ENCODE measurements at regions not wholly inside any gene's neighbourhood (a gene's known extent, or its start where the extent isn't known, plus 50 kb on each side); places are given as distances from the start of the nearest gene placed in this dataset.
A peak's percentile ranks its signal among the peaks of the same experiment; 100 is the strongest.
"Not testable (repeated sequence)": the region's sequence is repeated elsewhere in the genome, so short reads cannot be mapped to it uniquely, and the experiment has no call there.

DNA sequence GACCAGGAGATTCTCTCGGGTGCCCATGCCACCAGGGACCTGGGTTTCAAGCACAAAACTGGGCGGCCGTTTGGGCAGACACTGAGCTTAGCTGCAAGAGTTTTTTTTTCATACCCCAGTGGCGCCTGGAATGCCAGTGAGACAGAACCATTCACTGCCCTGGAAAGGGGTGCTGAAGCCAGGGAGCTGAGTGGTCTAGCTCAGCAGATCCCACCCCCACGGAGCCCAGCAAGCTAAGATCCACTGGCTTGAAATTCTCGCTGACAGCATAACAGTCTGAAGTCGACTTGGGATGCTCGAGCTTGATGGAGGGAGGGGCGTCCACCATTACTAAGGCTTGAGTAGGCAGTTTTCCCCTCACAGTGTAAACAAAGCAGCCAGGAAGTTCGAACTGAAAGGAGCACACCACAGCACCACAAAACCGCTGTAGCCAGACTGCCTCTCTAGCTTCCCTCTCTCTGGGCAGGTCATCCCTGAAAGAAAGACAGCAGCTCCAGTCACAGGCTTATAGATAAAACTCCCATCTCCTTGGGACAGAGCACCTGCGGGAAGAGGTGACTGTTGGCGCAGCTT lies 157.7 kb downstream of the GIPC2 start:
- not testable (repeated sequence) for DNase-seq (ENCODE audit: low read depth in 2 of 2)

DNA sequence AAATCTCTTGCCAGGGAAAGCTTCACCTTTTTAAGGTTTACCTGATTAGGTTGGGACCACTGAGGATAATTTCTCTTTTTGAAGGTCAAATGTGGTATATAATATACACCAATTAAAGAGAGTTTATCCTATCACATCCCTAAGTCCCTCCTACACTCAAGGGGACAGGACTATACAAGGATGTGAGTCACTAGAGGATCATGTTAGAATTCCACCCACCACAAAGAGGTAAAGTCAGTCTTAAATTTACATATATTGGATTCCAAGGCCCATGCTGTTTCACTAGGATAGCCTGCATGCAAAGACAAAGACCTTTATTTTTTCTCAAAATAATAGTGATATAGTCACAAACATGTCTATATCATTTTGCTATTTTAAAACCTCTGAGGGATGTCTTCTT lies 164.4 kb downstream of the GIPC2 start:
- DNase-seq (ENCODE audit: low read depth in 2 of 2), result no peak

DNA sequence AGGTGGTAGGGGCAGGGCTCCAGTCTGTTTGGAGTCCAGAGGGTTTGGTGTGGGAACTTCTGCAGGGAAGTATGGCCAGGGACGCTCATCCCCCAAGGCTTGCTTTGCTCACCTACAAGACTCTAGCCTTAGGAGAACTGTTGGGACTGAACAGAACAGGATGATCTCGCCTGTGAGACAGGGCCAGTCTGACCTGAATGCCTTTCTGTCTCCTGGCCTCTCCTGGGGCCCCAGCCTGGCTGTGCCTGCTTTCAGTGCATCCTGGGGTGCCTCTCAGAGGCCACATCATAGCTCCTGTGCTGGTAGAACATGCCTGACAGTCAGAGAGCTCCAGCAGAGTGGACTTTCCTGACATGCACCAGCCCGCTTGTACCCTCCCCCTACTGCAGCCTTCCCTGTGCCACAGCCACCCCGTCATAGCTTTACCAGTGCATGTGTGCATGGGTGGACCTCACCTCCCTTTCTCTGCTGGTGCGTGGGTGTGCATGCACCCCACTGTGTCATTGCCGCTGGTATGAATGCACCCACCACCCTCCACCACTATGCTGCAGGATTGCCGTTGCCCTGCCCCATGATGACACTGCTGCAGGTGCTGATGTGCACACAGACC lies 165.8 kb downstream of the GIPC2 start:
- no peak for DNase-seq (ENCODE audit: low read depth in 2 of 2)

DNA sequence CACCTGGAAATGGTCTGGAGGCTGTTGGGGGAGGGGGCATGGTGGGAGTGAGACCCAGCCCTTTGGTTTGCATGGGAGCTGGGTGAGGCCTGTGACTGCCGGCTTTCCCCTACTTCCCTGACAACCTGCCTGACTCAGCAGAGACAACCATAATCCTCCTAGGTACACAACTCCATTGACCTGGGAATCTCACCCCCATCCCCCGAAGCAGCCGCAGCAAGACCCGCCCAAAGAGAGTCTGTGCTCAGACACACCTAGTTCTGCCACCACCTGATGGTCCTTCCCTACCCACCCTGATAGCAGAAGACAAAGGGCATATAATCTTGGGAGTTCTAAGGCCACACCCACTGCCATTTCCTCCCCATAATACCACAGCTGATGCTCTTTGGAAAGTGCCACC lies 168.6 kb downstream of the GIPC2 start:
- no peak for DNase-seq (ENCODE audit: low read depth in 2 of 2)

DNA sequence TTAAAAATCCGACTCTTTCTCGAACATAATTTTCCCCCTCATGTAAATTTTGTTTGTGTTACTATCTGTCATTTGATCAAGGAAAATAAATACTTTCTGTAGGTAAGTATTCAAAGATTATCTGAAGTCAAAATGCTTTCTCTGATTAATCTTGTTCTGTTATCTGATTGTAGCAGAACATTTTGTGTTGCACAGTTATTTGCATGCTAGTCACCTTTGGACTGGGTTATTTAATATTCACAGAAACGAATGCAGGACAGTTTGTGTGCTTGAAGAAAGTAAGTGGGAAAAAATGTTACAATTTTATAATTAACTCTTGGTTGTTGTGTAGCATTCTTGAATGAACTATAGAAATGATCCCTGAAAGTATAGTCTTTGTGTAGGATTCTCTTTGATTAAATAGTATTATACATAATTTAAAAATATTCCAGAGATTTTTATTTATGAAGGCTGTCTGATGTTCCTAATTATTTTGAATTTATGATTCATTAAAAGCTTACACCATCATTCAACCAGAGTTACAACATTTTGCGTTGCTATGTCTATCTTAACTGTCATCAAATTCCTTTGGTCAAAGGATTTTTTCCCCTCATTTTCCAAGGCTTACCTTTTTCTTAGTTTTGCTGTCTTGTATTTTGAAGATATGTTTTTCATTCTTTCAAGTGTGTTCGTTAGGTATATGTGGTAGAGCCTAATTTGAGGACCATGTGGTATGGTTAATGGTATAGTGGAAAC lies 176.6 kb downstream of the GIPC2 start:
- no peak for DNase-seq (ENCODE audit: low read depth in 2 of 2)

DNA sequence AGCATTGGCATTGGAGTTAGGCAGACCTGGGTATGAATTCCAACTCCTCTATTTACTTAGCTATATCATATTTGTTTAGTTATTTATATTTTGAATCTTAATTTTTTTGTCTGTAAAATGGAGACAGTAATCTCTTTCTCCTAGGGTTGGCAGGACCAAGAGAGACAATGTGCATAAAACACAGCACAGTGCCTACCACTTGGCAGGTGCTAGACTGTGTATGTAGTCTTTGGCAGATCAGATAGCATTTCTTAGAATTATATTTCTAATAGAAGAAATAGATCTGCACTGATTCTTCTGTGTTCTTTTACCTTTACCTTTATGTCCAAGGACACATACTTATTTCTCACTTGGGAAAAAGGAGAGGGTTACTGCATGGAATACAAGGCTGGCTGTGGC lies 177.2 kb downstream of the GIPC2 start:
- DNase-seq (ENCODE audit: low read depth in 2 of 2), result no peak

DNA sequence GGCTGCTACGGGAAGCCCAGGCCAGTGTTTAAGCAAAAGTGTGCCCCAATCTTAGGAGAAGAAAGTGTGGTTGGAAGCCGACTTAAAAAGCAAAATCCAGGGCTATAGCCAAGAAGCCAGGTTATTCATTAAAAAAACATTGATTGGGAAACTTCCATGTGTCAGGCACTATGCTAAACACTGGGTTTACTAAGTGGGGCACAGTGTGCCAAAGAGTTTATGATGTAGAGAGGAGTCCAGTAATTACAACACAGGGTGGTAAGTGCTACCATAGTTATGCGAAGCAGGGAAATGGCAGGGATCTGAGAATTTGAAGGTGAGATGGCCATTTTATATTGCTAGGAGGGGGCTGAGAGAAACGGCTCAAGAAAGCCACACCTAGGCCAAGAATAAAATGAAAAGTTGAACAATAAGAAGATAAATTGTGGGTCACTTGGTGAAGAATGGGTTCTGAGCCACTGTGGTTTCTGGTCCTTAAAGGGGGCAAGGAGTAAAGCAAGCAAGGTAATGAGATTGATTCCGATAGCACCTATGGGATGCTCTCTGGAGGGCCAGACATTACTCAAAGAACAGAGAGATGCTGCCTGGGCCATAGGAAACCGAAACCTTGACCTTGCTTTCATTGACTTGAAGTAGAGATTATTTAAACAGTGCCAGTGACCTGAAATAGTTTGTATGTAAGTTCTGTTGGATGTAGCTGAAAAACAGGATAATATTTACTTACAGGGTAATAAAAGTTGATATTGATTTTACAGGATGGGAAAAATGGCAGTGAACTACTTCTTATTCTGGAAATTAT lies 177.8 kb downstream of the GIPC2 start:
- no peak for DNase-seq (ENCODE audit: low read depth in 2 of 2)

DNA sequence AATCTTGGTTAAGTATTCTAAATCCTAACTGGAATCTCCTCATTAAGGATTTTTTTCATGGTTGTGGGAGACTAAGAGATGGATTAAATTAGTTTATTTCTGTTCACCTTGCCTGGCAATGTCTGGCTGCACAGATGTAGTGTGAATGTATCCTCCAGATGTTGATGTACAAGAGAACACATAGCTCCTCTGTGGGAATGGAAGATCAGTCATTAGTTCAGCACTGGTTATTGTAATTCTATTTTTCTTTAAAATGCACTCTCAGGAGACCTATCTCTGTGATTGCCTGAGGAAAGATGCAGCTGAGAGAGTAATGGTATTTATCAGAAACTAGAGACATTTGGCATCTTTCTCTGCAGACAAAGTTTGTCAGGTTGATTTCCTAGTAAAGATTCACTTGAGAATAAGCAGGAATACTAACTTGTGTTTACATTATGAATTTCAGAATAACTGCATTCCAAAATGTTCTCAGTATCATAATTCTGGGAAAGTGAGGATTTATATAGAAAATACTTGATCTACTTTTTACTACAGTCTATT lies 178.6 kb downstream of the GIPC2 start:
- no peak for DNase-seq (ENCODE audit: low read depth in 2 of 2)

DNA sequence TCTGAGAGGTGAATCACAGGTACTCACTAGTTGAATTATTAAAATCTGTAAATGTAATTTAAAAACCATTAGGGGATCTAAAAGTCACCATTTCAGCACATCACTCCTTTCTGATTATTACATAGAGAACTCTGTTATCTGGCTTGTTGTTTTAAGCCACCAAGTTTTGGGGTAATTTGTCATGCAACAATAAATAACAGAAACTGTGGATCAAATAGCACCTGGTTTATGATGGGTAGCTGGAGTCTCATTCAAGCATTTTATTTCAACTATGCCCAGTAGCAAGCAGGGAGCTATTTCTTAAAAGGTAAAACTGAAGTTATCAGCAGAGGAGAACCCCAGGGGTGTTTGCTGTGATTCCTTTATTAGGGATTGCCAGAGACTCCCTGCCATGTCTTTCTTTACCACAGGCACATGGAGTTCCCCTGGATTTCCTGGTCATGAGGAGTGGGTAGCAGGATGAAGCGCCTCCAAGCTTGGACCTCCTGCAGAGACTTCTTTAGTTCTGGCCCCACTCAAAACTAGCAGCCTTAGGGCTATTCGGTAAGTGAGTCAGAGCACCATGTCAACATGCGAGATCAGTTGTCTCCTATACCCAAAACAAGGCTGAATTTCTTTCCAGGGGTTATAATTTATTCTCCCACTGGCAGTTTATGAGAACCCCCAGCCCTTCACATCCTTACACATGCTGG lies 179.2 kb downstream of the GIPC2 start:
- no peak for DNase-seq (ENCODE audit: low read depth in 2 of 2)

DNA sequence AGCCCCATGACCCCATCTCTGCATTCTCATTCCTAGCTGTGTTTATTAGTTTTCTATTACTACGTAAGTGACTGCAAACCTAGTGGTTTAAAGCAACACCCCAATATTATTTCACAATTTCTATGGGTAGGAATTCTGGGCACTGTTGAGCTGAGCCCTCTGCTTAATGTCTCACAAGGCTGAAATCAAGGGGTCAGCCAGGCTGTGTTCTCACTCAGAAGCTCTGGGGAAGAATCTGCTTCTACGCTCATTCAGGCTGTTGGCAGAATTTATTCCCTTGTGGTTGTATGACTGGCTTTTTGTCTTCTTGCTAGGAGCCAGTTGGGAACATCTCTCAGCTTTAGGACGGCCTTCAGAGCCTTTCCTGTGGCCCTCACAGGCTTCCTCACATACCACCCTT lies 181.0 kb downstream of the GIPC2 start:
- DNase-seq (ENCODE audit: low read depth in 2 of 2), result no peak

DNA sequence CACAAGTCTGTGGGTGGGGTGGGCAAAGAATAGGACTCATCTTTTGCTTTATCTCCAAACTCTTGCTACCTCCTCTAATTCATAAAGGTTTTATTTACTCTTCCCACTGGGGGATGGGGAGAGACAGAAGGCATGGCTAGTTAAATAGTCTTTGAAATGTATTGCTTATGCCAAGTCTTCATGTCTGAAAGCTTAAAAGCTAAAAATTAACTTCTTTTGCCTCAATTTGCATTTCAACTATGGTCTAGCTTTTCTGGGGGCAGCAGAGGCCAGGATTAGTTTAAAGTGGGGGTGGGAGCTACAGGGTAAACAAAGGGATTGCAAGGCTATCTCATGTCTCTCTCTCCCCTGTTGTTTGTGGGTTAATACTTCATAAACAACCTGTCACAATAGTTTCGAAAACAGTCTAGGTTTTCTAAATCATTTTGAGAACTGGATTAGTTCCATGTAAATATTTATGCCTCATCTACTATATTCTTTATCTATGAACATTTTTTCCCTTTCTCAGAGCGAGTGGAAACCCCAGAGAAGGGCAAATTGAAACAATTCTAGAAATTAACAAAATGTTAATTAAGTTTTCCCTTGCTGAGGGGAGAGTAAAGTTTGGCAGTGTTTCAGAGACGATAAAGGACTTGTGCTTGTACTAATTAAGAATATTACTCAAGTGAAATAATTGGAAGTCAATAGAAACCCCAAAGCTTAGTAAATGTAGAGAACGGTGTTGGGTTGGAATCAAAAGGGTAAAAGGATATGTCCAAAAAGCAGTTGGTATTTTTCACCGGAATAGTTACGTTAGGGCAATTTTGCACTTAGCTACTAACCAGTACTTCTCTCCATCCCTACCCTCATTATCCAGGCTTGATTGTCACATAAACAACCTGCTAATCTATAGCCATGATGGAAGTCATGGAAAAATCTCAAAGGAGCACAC lies 182.2 kb downstream of the GIPC2 start:
- no peak for DNase-seq (ENCODE audit: low read depth in 2 of 2)

DNA sequence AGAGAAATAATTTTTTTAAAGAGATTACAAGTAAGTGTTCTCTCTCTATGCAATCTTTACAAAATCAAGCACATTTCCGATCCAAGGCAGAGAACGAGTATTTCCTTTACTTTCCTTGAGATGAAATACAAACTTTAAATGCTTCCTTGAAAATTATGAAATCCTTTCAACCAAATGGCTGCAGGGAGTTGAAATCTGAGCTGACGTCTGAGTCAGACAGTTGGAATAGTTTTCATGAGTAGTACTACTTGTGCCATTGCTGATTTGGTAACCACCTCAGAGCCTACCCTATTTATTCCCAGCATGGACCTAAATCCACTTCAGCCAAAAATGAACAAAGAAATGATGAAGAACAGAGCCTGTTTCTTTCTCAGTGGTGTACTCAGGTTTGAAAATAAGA lies 183.6 kb downstream of the GIPC2 start:
- peak; percentile 34 to 53 for DNase-seq (ENCODE audit: low read depth in 2 of 2)

DNA sequence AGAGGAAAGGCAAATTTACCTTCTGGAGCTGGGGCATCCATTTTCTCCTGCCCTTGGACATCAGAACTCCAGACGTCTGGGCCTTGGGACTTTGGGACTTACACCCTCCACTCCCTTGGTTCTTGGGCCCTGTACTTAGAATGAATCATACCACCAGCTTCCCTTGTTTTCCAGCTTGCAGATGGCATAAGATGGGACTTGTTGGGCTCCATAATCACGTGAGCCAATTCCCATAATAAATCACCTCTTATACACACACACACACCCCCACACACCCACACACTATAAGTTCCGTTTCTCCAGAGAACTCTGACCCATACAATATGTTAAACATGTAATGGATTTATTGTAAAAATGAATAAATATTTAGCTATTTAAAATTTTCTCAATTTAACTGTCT lies 185.7 kb downstream of the GIPC2 start:
- no peak for DNase-seq (ENCODE audit: low read depth in 2 of 2)

DNA sequence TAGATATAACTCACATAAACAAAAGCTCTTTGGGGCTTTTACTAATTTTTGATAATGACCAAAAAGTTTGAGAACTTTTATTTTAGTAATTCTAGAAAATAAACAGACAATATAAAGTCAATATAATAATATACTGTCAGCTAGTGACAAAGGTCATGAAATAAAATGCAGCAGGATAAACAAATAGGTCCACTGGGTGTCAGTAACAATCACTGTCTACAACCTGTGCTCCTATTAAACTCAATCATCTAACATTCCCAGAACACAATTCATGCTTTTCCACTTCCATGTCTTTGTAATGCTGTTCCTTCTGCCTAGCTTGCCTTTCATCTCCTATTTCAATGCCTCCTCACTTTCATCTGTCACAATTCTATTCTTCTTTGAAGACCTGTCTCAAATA lies 186.1 kb downstream of the GIPC2 start:
- DNase-seq (ENCODE audit: low read depth in 2 of 2), result no peak

DNA sequence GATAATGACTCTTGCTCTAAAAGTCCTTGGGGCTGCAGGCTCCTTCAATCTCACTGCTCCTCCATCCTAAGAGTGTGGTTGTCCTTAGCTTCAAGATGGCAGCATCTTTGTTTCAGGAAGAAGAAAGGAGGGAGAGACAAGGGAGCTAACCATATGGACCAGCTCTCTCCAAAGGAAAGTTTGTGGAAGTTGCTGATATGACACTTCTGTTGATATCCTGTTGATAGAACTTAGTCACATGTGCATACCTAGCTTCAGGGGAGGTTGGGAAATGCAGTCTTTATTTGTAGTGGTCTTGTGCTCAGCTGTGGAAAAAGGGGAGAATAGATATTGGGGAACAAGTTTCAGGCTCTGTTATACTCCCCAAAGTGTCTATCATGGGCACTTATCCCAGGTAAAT lies 186.9 kb downstream of the GIPC2 start:
- no peak for DNase-seq (ENCODE audit: low read depth in 2 of 2)

DNA sequence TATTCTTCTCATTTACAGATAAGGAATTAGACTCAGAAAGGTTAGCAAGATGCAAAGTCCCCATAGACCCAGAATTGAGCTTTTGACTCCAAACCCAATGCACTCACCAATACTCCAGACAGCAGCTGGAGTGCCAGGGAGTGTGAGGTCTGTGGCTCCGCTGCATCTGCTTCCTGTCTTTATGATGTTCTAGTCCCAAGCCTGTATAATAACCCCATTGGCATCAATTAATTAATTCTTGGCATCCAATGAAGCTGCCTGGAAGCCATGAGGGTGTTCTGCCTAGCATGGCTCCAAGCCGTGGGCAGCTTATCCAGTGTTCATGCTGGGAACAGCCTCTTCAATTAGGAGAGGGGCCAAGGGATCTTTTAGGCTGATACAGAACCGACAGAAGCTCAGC lies 188.7 kb downstream of the GIPC2 start:
- no peak for DNase-seq (ENCODE audit: low read depth in 2 of 2)

DNA sequence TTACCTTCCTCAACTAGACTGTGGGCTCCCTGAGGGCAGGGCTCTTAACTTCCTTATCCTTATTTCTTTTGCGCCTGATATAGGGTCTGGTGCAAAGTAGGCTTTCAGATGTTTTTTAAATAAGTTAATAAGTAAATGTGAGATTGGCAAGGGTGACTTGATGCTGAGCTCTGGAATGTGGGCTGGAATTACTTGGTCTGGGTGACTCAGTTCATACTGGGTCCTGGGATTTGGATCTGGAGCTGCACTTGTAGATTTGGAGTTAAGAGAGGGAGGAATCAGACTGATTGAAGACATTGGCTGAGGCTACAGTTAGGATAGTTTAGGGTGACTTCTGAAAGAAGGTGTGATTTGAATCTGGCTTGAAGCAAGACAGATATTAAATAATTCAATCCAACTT lies 190.9 kb downstream of the GIPC2 start:
- DNase-seq (ENCODE audit: low read depth in 2 of 2), result no peak

DNA sequence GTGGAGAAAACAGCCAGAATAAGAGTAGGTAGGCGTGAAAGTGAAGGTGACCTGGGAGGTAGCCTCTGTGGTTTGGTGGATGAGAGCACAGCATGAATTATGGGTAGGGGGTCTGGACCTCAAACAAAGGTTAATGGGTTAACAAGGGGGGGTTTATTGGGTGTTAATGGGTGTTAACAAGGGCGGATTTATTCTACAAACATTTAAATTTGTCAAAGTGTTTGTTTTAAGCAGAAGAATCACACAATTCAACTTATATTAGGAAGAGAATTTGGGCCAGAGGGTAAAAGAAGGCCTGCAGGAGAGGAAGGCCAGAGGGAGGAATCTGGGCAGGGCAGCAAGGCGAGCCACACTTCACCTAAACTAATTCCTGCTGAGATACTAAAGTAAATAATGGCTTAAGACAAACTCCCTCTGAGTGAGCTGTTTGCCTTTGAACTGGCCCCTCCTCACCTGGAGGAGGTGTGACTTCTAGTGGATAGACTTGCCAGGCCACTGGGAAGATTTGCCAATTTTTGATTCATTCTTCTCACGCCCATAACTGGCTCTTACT lies 191.7 kb downstream of the GIPC2 start:
- no peak for DNase-seq (ENCODE audit: low read depth in 2 of 2)

DNA sequence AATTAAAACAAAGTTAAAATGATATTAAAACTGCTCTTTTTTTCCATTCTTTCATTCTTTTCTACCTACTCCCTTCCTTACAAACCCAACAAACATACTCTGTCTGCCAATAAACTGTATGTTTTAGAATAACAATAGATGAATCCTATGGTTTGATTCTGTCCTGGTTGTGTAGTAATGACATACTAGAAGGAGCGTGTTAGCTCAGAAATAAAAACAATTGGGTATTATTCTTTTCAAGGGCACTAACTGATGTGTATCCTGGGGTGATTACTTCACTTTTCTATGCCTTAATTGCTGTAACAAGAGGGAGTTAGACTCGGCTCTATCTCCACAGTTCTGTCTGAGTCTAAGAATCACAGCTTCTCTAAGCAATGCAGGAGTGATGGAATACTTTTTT lies 194.4 kb downstream of the GIPC2 start:
- DNase-seq (ENCODE audit: low read depth in 2 of 2), result no peak

DNA sequence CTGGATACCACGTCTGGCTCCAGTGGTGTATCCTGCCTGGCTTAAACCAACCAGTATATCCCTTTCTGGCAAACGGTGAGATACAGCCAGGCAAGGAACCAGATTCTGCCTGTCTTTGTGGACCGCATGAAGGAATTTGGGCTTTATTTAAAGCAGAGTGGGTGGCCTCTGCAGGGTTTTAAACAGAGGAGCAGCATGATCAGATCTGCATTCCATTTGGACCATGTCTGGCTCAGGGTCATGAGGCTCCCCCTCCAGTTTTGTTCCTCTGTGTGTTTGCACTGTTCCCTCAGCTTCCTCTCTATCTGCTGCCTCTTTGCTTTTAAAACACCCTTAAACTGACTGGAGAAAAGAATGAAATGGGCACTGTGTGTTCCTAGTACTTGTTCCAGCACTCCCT lies 195.0 kb downstream of the GIPC2 start:
- peak in 1 of 2 experiments; percentile 34 for DNase-seq (ENCODE audit: low read depth in 2 of 2)

Measured in fibroblast of skin of left biceps (primary cell).